ENCODE measurements at regions not wholly inside any gene's neighbourhood (a gene's known extent, or its start where the extent isn't known, plus 50 kb on each side); places are given as distances from the start of the nearest gene placed in this dataset.

DNA sequence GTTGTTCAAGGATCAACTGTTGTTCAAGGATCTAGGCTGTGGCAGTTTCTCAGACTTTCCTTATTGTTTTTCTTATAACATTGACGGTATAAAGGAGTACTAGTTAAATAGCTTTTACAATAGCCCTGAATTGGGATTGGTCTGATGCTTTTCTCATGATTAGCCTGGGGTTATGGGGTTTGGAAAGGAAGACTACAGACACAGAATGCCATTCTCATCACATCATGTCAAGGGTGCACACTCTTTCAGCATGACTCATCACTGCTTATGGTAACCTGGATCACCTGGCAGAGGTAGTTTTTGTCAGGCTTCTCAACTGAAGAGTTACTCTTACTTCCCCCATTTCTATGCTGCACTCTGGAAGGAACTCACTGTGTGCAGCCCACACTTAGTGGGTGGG is 194.2 kb upstream of the NPSR1 start:
- Histone ChIP-seq H3K36me3 (no peaks in the 10 kb centered on the region), H3K27me3 (no peaks in the 10 kb centered on the region), H3K4me3 (no peak overlapping the region), H3K4me1 (no peaks in the 10 kb centered on the region), H3K27ac (replicated peaks in 1 of 4) (no peak overlapping the region), H3K9me3 (peaks cover 0 to 6% (median 0%) of the 10 kb centered on the region in 4 donors)
- DNase-seq (ENCODE audit: extremely low spot score), result no peak
- intact Hi-C loops (cut with DNase I), result no loop called here
- 70% methylated on average over 1 of the region's 1 CpG for WGBS
- no peak for TF ChIP-seq POLR2AphosphoS5 (IDR thresholded peaks at IDR 0.05)
- no peak for TF ChIP-seq CTCF (IDR thresholded peaks at IDR 0.05)
- TF ChIP-seq POLR2A (IDR thresholded peaks at IDR 0.05; ENCODE audit: low read depth), result no peak
- no peak for TF ChIP-seq EP300 (IDR thresholded peaks at IDR 0.05)

DNA sequence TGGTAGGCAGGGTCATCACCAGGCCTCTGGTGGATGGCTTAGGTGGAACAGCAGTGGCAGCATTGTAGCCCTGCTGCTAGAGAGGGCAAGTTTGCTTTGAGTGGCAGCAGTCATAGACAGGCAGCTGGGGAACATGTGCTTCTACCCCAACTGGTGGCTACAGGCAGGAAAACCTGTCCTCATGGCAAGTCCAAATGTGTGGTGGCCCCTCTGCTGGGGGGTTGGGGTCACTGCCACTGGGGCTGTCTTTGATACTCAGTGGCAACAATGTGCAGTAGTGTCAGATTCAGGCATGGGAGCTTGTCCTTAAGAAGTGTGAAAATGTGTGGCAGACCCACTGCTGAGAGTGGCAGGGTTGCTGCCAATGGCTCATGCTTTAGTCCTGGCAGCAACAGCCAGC is 186.2 kb upstream of the NPSR1 start:
- Histone ChIP-seq H3K36me3 (no peaks in the 10 kb centered on the region), H3K4me1 (no peaks in the 10 kb centered on the region), H3K27ac (replicated peaks in 1 of 4) (no peak overlapping the region), H3K27me3 (no peaks in the 10 kb centered on the region), H3K9me3 (peaks cover 0 to 23% (median 11%) of the 10 kb centered on the region in 4 donors), H3K4me3 (no peak overlapping the region)
- TF ChIP-seq EP300 (IDR thresholded peaks at IDR 0.05) (no peak), POLR2AphosphoS5 (IDR thresholded peaks at IDR 0.05) (no peak), CTCF (IDR thresholded peaks at IDR 0.05) (no peak), POLR2A (IDR thresholded peaks at IDR 0.05; ENCODE audit: low read depth) (no peak)
- intact Hi-C loops (cut with DNase I), result no loop called here
- DNase-seq (ENCODE audit: extremely low spot score), result no peak

DNA sequence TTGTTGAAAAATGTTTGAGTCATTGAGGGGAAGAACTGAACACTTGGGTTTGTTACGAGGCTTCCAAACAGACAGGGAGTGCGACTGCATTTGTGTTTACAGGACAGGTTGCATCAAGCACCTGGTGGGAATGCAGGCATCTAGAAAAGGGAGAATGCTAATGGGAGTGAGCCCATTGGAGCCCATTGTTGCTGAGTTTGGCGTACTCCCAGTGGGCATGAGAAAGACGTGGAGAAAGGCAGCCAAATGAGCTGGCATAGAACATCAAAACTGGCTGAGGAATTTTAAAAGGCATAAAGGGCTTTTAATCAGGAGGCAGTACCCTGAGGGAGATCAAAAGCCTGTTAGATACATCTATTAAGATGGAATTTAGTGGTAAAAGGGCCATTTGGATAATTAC is 171.6 kb upstream of the NPSR1 start:
- 72% methylated on average over 4 of the region's 4 CpGs for WGBS
- no peak overlapping the region for H3K27ac ChIP-seq (replicated peaks in 1 of 4)
- intact Hi-C loops (cut with DNase I), result no loop called here
- no peaks in the 10 kb centered on the region for H3K36me3 ChIP-seq
- no peaks in the 10 kb centered on the region for H3K9me3 ChIP-seq
- no peaks in the 10 kb centered on the region for H3K4me1 ChIP-seq
- H3K4me3 ChIP-seq, result no peak overlapping the region
- DNase-seq (ENCODE audit: extremely low spot score), result no peak
- H3K27me3 ChIP-seq, result no peaks in the 10 kb centered on the region
- TF ChIP-seq POLR2A (IDR thresholded peaks at IDR 0.05; ENCODE audit: low read depth), result no peak
- TF ChIP-seq CTCF (IDR thresholded peaks at IDR 0.05), result no peak
- TF ChIP-seq POLR2AphosphoS5 (IDR thresholded peaks at IDR 0.05), result no peak
- no peak for TF ChIP-seq EP300 (IDR thresholded peaks at IDR 0.05)

GRCh38 chr7:34487391-34488115 is 170.5 kb upstream of the NPSR1 start:
- H3K27ac ChIP-seq (replicated peaks in 1 of 4), result no peak overlapping the region
- H3K4me3 ChIP-seq, result no peak overlapping the region
- DNase-seq (ENCODE audit: extremely low spot score), result no peak
- no peaks in the 10 kb centered on the region for H3K27me3 ChIP-seq
- WGBS, result 80% methylated on average over 3 of the region's 3 CpGs
- H3K4me1 ChIP-seq, result no peaks in the 10 kb centered on the region
- intact Hi-C loops (cut with DNase I), result no loop called here
- H3K9me3 ChIP-seq, result no peaks in the 10 kb centered on the region
- no peaks in the 10 kb centered on the region for H3K36me3 ChIP-seq
- TF ChIP-seq POLR2A (IDR thresholded peaks at IDR 0.05; ENCODE audit: low read depth) (no peak), CTCF (IDR thresholded peaks at IDR 0.05) (no peak), POLR2AphosphoS5 (IDR thresholded peaks at IDR 0.05) (no peak), EP300 (IDR thresholded peaks at IDR 0.05) (no peak)

- WGBS, result 76% methylated on average over 4 of the region's 4 CpGs
- no peaks in the 10 kb centered on the region for H3K9me3 ChIP-seq
- no peaks in the 10 kb centered on the region for H3K27me3 ChIP-seq
- H3K27ac ChIP-seq (replicated peaks in 1 of 4), result no peak overlapping the region
- intact Hi-C loops (cut with DNase I), result no loop called here
- TF ChIP-seq POLR2AphosphoS5 (IDR thresholded peaks at IDR 0.05) (no peak), CTCF (IDR thresholded peaks at IDR 0.05) (no peak), POLR2A (IDR thresholded peaks at IDR 0.05; ENCODE audit: low read depth) (no peak), EP300 (IDR thresholded peaks at IDR 0.05) (no peak)
- no peak for DNase-seq (ENCODE audit: extremely low spot score)
- no peaks in the 10 kb centered on the region for H3K4me1 ChIP-seq
- H3K4me3 ChIP-seq, result no peak overlapping the region
- H3K36me3 ChIP-seq, result no peaks in the 10 kb centered on the region
These were observed 169.3 kb upstream of the NPSR1 start for GRCh38 chr7:34488766-34489165.

All from esophagus muscularis mucosa (tissue), 4 donors.